Mesenchymal stem cell (in vitro differentiated cells and primary cell): ENCODE measurements at regions not wholly inside any gene's neighbourhood (a gene's known extent, or its start where the extent isn't known, plus 50 kb on each side); places are given as distances from the start of the nearest gene placed in this dataset.
A peak's percentile ranks its signal among the peaks of the same experiment; 100 is the strongest.

ENCODE experiments used
- DNase-seq: peaks from one replicate; pipeline ENCODE4 v3.0.0-alpha.2; 2013
- H2AFZ ChIP-seq: one replicate; pipeline ENCODE4 v1.6.1; 2013; ENCODE audit warnings: low read depth, mild to moderate bottlenecking, control low read depth, inconsistent platforms, low read length, moderate library complexity
- H2AK5ac ChIP-seq: 2 replicates; pipeline ENCODE4 v1.6.1; 2013; ENCODE audit warnings: low read length, moderate library complexity, mild to moderate bottlenecking, inconsistent platforms; ENCODE audit not compliant: severe bottlenecking
- H2BK120ac ChIP-seq: one replicate; pipeline ENCODE4 v1.6.1; 2013; ENCODE audit warnings: low read depth, mild to moderate bottlenecking, inconsistent platforms, low read length, moderate library complexity
- H2BK12ac ChIP-seq, 2 experiments: one replicate each; pipeline ENCODE4 v1.6.1; 2013; ENCODE audit warnings: inconsistent platforms in 2 of 2, low read length in 2 of 2, mild to moderate bottlenecking in 2 of 2, moderate library complexity in 2 of 2, control low read depth in 1 of 2
- H2BK15ac ChIP-seq: one replicate; pipeline ENCODE4 v1.6.1; 2013; ENCODE audit warnings: mild to moderate bottlenecking, low read depth, inconsistent platforms; ENCODE audit not compliant: poor library complexity, severe bottlenecking
- H2BK5ac ChIP-seq: 2 replicates; pipeline ENCODE4 v1.6.1; 2013; ENCODE audit warnings: low read depth, mild to moderate bottlenecking, low read length, control low read depth, inconsistent platforms; ENCODE audit not compliant: poor library complexity, severe bottlenecking
- H3K14ac ChIP-seq, 2 experiments: one replicate each; pipeline ENCODE4 v1.6.1; 2013; ENCODE audit warnings: inconsistent platforms in 2 of 2, low read length in 2 of 2, control low read depth in 1 of 2, mild to moderate bottlenecking in 1 of 2, moderate library complexity in 1 of 2
- H3K18ac ChIP-seq, 2 experiments: one replicate each; pipeline ENCODE4 v1.6.1; 2013; ENCODE audit warnings: inconsistent platforms in 2 of 2, low read length in 2 of 2, control low read depth in 1 of 2, low read depth in 1 of 2, mild to moderate bottlenecking in 1 of 2
- H3K23ac ChIP-seq, 2 experiments: one replicate each; pipeline ENCODE4 v1.6.1; 2013; ENCODE audit warnings: inconsistent platforms in 2 of 2, low read length in 2 of 2, mild to moderate bottlenecking in 2 of 2, moderate library complexity in 2 of 2, control low read depth in 1 of 2
- H3K27ac ChIP-seq: 2 replicates; pipeline ENCODE4 v1.5.1; 2013; ENCODE audit warnings: mild to moderate bottlenecking, moderate library complexity, low read length, control low read depth, inconsistent platforms; ENCODE audit not compliant: poor library complexity, severe bottlenecking
- H3K27me3 ChIP-seq, 2 experiments: 2 replicates each; pipeline versions ENCODE4 v1.6.1 to v1.7.0; 2013; ENCODE audit warnings: low read length in 2 of 2, mild to moderate bottlenecking in 2 of 2, moderate library complexity in 2 of 2, control low read depth in 1 of 2, inconsistent platforms in 1 of 2; ENCODE audit not compliant: control insufficient read depth in 1 of 2, insufficient read depth in 1 of 2
- H3K36me3 ChIP-seq, 2 experiments: 2 replicates each; pipeline versions ENCODE4 v1.6.1 to v1.7.0; 2013; ENCODE audit warnings: low read length in 2 of 2, control low read depth in 1 of 2, inconsistent platforms in 1 of 2, low read depth in 1 of 2, mild to moderate bottlenecking in 1 of 2; ENCODE audit not compliant: insufficient read depth in 2 of 2, control insufficient read depth in 1 of 2
- H3K4ac ChIP-seq, 2 experiments: one replicate each; pipeline ENCODE4 v1.6.1; 2013; ENCODE audit warnings: inconsistent platforms in 2 of 2, low read length in 2 of 2, mild to moderate bottlenecking in 2 of 2, moderate library complexity in 2 of 2, control low read depth in 1 of 2, low read depth in 1 of 2
- H3K4me1 ChIP-seq: 2 replicates; pipeline ENCODE4 v1.6.1; 2013; ENCODE audit warnings: low read depth, low read length, control low read depth; ENCODE audit not compliant: control insufficient read depth, insufficient read depth
- H3K4me2 ChIP-seq: 2 replicates; pipeline ENCODE4 v1.6.1; 2013; ENCODE audit warnings: low read length, mild to moderate bottlenecking, inconsistent platforms; ENCODE audit not compliant: poor library complexity, severe bottlenecking
- H3K4me3 ChIP-seq, 2 experiments: 2 replicates each; pipeline versions ENCODE4 v1.5.1 to v1.7.0; 2013; ENCODE audit warnings: low read length in 2 of 2, mild to moderate bottlenecking in 2 of 2, control low read depth in 1 of 2, low read depth in 1 of 2; ENCODE audit not compliant: insufficient read depth in 1 of 2
- H3K79me1 ChIP-seq: replicated peaks from 2 replicates; pipeline ENCODE4 v1.6.1; 2013; ENCODE audit warnings: mild to moderate bottlenecking, control low read depth, low read length, inconsistent platforms; ENCODE audit not compliant: poor library complexity, severe bottlenecking
- H3K9ac ChIP-seq: 2 replicates; pipeline ENCODE4 v1.7.0; 2013; ENCODE audit warnings: mild to moderate bottlenecking, low read length, moderate library complexity
- H3K9me3 ChIP-seq: 2 replicates; pipeline ENCODE4 v1.7.0; 2013; ENCODE audit warnings: mild to moderate bottlenecking, low read length; ENCODE audit not compliant: control insufficient read depth
- H4K8ac ChIP-seq: one replicate; pipeline ENCODE4 v1.6.1; 2013; ENCODE audit warnings: inconsistent platforms, mild to moderate bottlenecking, low read length, moderate library complexity
- H4K91ac ChIP-seq: one replicate; pipeline ENCODE4 v1.6.1; 2013; ENCODE audit warnings: mild to moderate bottlenecking, low read length, inconsistent platforms
- WGBS: methylation state at CpG from one replicate; pipeline ENCODE4 v1.1.7; 2013; ENCODE audit warnings: mixed read lengths; 5-methylcytosine and 5-hydroxymethylcytosine counted together

DNA sequence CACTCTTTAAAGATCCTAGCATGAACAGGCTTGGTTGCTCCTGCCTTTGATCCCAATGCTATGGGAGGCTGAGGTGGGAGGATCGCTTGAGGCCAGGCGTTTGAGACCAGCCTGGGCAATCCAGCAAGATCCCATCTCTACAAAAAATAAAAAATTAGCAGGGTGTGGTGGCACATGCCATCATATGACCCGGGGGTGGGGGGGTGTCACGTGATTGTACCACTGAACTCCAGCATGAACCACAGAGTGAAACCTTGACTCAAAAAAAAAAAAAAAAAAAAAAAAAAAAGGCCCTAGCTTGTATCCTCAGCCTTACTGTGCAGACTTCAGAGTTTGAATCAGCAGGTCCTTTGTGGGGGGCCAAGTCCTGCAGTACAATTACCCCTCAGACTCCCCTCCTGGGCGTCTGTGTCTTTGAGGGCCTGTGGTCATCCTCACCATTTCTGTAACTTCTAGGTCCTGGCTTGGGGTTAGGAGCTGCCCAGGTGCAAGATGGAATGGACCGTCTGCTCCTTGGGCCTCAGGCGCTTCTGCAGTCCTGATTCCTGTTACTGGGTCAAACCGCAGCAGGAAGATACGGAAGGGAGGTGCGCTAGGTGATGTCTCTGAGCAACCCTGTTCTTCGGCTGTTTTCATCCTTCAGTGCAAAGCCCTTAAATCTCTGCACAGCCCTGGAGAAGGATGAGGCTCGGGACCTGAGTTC lies 208.1 kb downstream of the CTTN start:
- Histone ChIP-seq H3K18ac (no peak overlapping the region), H3K4me2 (no peak overlapping the region), H3K14ac (no peak overlapping the region), H4K91ac (no peak overlapping the region), H2AK5ac (no peak overlapping the region), H3K9me3 (no peaks in the 10 kb centered on the region), H3K27ac (no peak overlapping the region), H3K4me1 (peaks cover 3% of the 10 kb centered on the region), H3K36me3 (no peaks in the 10 kb centered on the region), H2BK120ac (no peak overlapping the region), H2BK12ac (no peak overlapping the region), H3K79me1 (peaks cover 3% of the 10 kb centered on the region), H2BK5ac (no peak overlapping the region), H4K8ac (no peak overlapping the region), H3K4ac (no peak overlapping the region), H3K4me3 (no peak overlapping the region), H3K9ac (no peak overlapping the region), H2AFZ (no peak overlapping the region), H3K27me3 (peaks cover 22 to 34% of the 10 kb centered on the region in 2 experiments), H2BK15ac (no peak overlapping the region), H3K23ac (no peak overlapping the region)
- WGBS, result 89% methylated on average over 12 of the region's 12 CpGs
- no peak for DNase-seq

- no peak overlapping the region for H2BK15ac ChIP-seq
- no peaks in the 10 kb centered on the region for H3K9me3 ChIP-seq
- H4K91ac ChIP-seq, result no peak overlapping the region
- H3K4me1 ChIP-seq, result peaks cover 3% of the 10 kb centered on the region
- H3K4me3 ChIP-seq, result no peak overlapping the region
- H3K4ac ChIP-seq, result no peak overlapping the region
- H3K27me3 ChIP-seq, result peaks cover 21 to 38% of the 10 kb centered on the region in 2 experiments
- H3K4me2 ChIP-seq, result no peak overlapping the region
- 78% methylated on average over 10 of the region's 10 CpGs for WGBS
- H3K18ac ChIP-seq, result no peak overlapping the region
- no peak overlapping the region for H2BK12ac ChIP-seq
- no peak overlapping the region for H3K9ac ChIP-seq
- no peak overlapping the region for H3K27ac ChIP-seq
- no peak overlapping the region for H2BK5ac ChIP-seq
- no peak overlapping the region for H3K23ac ChIP-seq
- no peak overlapping the region for H4K8ac ChIP-seq
- peaks cover 3% of the 10 kb centered on the region for H3K79me1 ChIP-seq
- no peak for DNase-seq
- H2AK5ac ChIP-seq, result no peak overlapping the region
- H2AFZ ChIP-seq, result no peak overlapping the region
- no peak overlapping the region for H2BK120ac ChIP-seq
- no peak overlapping the region for H3K14ac ChIP-seq
- H3K36me3 ChIP-seq, result no peaks in the 10 kb centered on the region
Observed at GRCh38 chr11:70606951-70607330, 208.6 kb downstream of the CTTN start.

- Histone ChIP-seq H2BK5ac (no peak overlapping the region), H3K36me3 (no peaks in the 10 kb centered on the region), H3K4me2 (no peak overlapping the region), H3K4me1 (peaks cover 3% of the 10 kb centered on the region), H4K91ac (no peak overlapping the region), H3K14ac (no peak overlapping the region), H2BK12ac (no peak overlapping the region), H2BK15ac (no peak overlapping the region), H4K8ac (no peak overlapping the region), H3K9me3 (no peaks in the 10 kb centered on the region), H2BK120ac (no peak overlapping the region), H3K18ac (no peak overlapping the region), H3K27ac (no peak overlapping the region), H2AK5ac (no peak overlapping the region), H3K4ac (no peak overlapping the region), H2AFZ (no peak overlapping the region), H3K23ac (no peak overlapping the region), H3K4me3 (no peak overlapping the region), H3K9ac (no peak overlapping the region), H3K27me3 (peaks cover 22 to 37% of the 10 kb centered on the region in 2 experiments), H3K79me1 (peaks cover 3% of the 10 kb centered on the region)
- 73% methylated on average over 6 of the region's 6 CpGs for WGBS
- DNase-seq, result no peak
Observed at GRCh38 chr11:70607561-70607960, 209.2 kb downstream of the CTTN start.

DNA sequence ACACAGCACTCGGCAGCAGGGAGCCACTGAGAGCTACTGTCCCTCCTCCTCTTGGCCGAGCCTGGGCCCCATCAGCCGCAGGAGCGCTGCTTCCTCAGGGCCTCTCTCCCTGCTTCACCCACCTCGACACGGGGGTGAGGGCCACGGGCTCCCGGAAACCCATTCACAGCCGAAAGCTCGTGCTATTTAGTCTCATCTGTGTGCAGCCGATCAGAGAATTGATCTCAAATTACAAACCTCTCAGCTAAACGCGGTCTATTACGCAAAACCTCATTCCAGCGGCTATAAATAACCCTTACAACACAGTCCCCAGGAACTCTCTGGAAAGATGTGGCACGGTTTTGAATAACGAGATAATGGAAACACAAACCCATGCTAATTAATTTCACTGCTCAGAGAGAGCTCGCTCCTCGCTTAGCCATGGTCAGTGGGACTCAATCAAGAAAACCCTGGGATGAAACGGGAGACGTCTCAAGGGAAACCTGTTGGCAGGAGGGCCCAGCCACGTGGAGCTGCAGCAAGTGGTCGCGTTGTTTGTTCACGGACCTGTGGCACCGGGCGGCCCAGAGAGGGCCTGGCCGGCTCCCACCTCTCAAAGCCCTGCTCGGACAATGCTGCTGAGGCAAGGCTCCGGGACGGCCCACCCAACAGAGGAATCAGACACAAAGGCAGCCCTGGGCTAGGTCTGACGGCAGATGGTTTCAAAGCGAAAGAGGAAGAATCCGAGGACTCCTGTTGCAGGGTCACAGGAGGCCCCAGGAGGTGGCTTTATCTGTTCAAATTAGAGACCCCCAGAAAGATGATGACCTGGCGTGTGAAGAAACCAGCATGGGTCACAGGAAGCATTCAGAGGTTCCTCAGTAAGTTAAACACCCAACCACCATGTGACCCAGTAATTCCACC lies 210.5 kb downstream of the CTTN start:
- Histone ChIP-seq H4K8ac (no peak overlapping the region), H4K91ac (no peak overlapping the region), H3K14ac (no peak overlapping the region), H3K36me3 (no peaks in the 10 kb centered on the region), H2BK5ac (peak overlapping the region; percentile 39), H3K23ac (no peak overlapping the region), H3K9ac (peak overlapping the region; percentile 18), H2BK120ac (no peak overlapping the region), H2AFZ (no peak overlapping the region), H3K4me2 (no peak overlapping the region), H3K27ac (no peak overlapping the region), H2BK15ac (no peak overlapping the region), H3K79me1 (peaks cover 3% of the 10 kb centered on the region), H3K4ac (no peak overlapping the region), H2AK5ac (no peak overlapping the region), H3K4me3 (peak overlapping the region in 1 of 2 experiments; percentile 20), H3K9me3 (no peaks in the 10 kb centered on the region), H3K18ac (no peak overlapping the region), H3K27me3 (peaks cover 22 to 28% of the 10 kb centered on the region in 2 experiments), H3K4me1 (peaks cover 1% of the 10 kb centered on the region), H2BK12ac (no peak overlapping the region)
- peak; percentile 57 for DNase-seq
- 67% methylated on average over 35 of the region's 35 CpGs for WGBS
